NCI-H446 (cell line): ENCODE measurements at regions not wholly inside any gene's neighbourhood (a gene's known extent, or its start where the extent isn't known, plus 50 kb on each side); places are given as distances from the start of the nearest gene placed in this dataset.

Source experiments
- DNase-seq, 2 experiments: peaks; one replicate each; lab custom pipeline; 2025; lab: John Stamatoyannopoulos, UW

DNA sequence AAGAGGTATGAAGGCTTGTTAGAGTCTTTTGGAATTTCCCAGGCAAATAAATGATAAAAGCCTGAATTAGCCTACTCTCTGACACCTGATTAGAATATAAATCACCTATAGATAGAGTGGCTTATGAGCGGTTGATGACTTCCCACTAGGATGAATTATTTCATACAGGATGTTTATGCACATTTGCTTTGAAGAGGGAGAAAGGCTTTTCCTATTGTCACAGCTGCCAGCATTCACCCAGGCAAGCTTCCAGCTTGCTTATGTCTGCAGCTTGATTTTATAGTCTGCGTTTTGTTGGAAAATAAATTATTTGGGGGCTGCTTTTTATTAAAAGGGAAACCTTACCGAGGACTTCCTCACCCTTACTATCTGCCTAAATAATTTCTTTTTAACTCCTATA, 51.3 kb upstream of the EIF2S2 start:
- DNase-seq: no peak

DNA sequence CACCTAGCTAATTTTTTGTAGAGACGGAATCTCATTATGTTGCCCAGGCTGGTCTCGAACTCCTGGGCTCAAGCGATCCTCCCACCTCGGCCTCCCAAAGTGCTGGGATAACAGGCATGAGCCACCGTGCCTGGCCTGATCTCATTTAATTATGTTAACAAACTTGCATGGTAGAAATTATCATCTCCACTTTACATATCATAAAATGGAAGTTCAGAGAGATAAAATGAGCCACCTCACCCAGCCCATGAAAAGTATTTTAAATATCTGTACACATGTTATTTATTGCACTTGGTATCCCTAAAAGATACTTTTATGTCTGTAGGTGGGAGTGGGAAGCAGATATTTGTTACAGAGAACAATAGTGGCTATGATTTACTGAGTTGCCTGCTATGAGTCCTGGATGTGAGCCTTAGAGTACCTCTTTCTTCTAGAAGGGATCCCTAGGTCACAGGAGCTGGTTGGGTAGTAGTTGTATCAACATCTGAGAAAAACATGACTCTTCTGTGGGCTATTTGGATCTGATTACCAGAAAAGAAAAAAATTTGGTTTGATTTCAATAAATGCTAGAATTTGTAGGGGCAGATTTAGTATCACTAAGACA, 52.4 kb upstream of the EIF2S2 start:
- no peak for DNase-seq

DNA sequence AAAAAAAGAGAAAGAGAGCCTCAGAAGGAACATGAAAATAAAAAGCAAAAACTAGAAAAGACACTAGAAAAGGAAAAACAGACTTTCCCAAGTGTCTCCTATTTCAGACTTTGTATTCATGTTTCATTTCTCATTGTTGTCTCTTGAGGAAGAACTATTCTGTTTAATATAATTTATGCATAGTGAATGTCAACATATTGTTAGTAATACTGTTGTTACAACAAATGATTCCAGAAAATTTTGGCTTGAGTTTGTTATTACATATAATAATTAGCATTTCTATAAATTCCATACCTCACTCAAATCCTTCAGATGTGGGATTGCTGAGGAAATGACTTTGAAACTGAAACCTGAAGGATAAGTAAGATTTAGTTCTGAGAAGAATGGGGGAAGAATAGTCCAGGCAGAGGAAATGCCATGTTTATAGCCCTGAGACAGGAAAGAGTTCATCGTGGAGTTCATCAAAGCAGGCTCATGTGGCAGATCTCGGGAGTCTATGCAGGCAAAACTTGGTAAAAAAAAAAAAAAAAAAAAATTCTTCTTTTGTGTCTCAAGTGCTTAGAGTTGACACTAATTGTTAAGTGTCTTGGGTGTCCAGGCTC, 53.1 kb upstream of the EIF2S2 start:
- DNase-seq: no peak

DNA sequence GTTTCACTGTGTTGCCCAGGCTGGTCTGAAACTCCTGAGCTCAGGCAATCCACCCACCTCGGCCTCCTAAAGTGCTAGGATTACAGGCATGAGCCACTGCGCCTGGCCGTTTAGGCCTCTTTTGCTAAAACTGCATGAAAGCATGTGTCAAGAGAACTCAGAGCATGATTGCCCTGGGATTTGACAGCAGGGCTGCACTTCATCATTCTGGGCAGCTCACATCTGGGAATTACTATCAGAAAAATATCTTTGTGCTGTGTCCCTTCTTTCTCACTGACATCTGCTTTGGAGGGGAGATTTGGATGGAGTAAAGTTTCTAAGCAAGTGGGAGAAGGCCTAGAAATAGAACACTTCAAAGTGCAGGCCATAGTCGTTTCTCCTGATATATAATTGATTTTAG, 59.6 kb upstream of the EIF2S2 start:
- DNase-seq: no peak

DNA sequence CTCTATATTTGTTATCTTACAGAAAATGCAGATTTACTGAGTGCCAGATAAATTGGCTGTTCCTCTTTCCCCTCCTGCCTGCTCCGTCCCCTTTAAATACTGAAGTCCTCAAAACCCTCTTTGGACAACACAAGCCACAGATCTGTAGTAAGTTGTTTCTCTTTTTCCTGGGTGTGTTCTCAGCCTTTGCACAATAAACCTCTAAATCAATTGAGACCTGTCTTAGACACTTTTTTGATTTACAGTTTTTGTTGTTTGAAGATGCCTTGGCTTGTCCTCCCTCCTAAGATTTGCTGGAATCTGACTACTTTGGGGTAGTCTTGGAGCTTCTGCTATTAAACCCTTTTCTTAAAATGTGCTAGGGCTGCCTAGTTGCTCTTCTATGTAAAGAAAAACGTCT, 60.9 kb upstream of the EIF2S2 start:
- no peak for DNase-seq

DNA sequence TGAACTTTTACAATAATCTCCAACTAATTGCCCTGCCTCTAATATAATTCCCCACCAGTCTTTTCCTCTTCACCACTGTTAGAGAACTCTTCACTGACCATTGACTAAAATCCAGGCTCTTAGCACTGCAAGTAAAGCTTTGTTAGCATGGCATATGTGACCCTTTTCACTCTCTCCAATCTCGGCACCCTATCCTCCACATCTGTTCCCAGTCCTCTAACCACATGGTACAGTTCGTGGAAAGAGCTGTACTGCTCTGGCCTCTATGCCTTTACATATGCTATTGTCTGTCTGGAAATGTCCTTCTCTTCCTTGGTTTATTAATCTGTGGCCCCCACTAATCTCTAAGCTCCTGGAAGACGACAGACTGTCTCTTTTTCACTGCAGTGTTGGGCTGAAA, 63.0 kb upstream of the EIF2S2 start:
- no peak for DNase-seq

DNA sequence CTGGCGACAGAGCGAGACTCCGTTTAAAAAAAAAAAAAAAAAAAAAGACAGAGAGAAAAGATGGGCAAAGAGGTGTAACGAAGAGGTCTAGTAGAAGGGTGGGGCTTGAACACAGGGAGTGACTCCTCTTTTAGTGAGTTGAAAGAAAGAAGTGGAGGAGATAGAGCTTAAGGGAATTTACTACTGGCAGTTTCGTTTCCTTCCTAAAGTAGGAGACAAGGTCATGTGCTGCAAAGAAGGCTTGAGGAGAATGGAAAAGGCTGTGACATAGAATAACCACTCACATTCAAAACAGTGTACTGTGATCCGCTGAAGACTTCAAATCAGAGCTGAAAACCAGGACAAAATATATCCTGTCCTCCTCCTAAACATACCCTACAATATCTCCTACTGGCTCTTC, 63.8 kb upstream of the EIF2S2 start:
- DNase-seq: no peak

DNA sequence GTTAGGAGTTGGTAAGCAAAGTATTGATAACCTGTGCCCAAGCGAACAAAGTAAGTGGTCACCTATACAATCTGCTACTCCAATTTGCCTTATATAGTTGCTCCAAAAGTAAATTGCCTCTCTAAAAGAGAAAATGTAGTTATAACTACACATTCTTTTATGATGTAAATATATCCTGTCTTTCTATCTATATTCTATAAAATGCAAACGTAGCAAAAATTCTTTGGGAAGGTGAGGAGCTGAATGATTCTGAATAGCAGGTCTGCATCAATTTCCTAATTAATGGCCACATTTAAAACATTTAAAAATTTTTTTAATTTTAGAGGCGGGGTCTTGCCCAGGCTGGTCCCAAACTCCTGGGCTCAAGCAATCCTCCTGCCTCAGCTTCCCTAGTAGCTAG, 64.2 kb upstream of the ASIP start:
- DNase-seq: no peak

DNA sequence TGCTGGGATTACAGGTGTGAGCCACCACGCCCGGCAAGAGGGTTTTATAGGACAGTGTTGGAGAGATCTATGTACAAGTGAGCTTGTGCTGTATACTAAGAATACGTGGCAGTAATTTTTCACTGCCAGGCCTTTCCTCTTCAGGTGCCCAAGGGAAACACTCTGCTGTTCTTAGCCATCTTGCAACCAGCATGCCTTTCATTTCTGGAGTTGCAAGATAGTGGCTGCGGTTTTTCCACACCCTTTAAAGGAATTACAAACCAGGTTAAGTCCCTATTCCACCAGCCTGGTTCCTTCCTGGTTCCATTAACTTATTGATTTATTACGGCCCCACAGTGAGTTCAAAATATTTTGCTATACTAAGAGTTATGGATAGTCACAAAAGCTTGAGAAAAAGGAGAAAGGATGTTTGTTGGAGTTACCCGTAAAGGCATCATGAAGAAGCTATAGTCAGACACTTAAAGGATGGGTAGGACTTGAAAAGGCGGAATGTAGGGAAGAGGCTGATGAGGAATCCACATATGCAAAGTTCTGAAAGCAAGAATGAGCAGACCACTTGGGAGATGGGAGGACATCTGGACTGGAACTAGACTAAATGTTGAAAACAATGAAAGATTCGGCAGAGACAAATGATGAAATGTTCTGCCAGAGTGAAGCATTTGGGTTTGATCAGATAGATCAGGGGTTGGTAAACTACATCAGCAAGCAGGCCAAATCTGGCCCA, 61.4 kb upstream of the ASIP start:
- DNase-seq: no peak

DNA sequence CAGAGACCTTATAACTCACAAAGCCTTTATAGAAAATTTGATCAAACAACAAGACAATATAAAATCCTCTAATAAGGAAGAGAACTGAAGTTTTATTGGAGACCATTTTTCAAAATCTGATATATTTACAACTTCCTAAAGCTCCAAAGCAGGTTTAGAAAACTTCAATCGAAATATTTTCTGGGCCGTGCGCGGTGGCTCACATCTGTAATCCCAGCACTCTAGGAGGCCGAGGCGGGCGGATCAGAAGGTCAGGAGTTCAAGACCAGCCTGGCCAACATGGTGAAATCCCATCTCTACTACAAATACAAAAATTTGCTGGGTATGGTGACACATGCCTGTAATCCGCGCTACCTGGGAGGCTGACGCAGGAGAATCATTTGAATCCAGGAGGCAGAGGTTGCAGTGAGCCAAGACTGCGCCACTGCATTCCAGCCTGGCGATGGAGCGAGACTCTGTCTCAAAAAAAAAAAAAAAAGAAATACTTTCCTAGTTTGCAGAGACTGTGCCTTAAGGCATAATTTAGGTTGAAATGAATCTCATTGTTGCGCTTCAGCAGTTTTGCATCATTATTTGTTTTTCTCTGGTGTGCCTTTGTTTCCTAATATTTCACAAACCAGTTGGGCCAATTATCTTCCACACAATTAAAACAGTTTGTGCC, 60.6 kb upstream of the ASIP start:
- no peak for DNase-seq

DNA sequence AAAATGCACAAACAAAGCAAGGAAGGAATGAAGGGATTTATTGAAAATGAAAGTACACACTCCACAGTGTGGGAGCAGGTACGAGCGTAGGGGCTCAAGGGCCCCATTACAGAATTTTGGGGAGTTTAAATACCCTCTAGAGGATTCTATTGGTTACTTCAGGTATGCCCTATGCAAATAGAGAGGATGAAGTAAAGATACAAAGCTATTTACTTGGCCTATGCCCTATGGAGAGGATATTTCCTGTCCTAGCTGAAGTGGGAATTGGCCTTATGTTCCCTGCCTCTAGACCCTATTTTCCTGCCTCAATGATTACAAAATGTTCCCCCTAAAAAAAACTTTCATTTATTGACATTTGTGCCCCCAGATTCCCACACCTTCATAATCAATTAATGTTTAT, 59.7 kb upstream of the ASIP start:
- no peak for DNase-seq

DNA sequence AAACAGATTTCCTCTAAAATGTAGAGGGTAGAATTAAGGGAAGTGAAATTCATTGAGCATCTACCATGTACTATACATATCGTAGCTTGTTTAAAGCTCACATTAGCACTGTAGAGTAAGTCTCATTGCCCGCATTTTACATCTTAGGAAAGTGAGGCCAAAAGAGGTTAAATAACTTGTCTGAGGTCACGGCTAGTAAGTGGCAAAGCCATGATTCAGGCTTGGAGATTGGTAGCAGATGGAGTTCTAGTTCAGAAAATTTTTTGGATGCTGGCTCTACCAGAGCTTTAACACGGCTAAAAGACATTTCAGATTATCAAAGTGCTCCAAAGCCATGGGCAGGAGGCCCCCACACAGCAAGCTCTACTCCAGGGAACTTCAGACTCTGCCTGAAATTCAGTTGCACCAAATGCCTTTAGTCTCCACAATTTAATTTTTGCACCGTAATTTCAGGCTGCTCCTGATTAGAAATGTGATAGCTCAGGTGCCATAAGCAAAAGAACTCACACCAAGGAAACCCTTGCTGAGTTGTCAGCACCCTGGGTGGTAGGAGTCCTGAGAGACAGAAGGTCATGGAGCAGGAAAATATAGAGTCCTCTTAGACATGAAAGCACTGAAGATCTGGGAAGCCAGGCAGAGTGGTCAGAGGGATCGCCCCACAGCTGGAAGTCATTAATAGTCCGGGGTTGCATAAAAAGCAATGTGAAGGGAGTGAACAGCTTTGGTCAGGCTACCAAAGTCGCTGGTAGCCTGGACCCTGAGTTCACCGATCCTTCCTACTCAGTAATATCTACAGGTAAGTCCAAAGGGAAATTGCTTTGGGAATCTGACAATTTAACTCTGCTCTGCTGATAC, 55.2 kb upstream of the ASIP start:
- no peak for DNase-seq

DNA sequence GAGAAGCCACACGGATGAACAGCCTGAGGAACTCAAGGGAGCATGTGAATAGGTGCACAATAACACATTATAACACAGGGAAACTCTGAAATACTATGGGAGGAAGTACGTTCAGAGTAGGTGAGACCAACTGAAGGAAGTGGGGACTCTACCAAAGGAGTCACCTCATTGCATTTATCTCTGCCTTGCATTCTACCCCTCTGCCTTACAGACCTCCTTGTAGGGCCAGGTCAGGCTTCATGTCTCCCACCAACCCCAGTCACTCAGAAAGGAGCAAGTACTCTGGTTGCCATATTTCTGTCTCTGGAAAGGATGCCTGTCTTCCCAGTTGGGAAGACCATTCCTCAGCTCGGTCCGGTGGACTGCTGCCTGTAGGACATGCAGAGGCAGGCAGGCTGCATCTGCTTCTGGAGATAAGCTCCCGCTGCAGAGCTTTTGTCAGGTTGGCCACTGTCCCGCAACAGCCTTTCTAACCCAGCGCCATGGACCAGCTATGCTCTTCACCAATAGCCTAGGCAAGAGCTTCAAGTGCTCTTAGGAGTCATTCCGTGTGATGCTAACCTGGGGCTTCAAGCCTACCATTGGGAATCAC, 51.6 kb upstream of the ASIP start:
- DNase-seq: no peak

DNA sequence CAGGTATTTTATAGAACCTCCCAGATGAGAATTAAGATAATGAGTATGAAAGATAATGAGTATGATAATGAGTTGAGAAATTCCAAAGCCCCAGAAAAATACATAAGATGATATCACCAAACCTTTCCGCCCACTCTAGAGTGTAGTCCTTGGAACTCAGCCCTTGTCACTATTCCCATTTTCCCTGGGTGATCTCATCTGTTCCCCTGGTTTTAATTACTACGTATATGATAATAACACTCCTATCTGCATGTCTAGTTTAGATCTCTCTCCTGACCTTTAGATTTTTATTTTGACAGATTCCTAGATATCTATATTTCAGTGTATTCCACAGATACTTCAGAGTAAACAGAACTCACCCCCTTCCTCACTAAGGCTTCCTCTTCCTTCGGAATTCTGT, 51.0 kb upstream of the ASIP start:
- no peak for DNase-seq

DNA sequence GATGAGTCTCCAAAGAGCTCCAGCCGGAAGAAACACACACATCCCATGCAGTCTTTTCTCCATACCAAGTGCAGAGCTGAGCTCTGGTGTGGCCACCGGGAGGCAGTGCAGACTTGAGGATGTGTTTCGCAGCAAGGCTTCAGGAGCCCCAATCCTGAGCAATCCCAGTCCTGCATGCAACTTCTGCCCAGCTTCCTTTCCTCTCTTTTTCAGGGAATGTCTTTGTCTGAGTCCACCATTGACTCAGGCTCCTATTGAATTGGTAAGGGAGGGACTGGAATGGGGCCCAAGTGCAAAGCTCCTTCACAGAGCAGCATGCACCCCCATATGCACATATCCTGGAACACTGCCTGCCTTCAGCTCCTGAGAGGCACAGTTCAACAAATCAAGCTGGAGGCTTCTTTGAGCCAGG, 50.5 kb upstream of the ASIP start:
- DNase-seq: peak; percentile 48 to 76
